ENCODE measurements at regions not wholly inside any gene's neighbourhood (a gene's known extent, or its start where the extent isn't known, plus 50 kb on each side); places are given as distances from the start of the nearest gene placed in this dataset.

DNA sequence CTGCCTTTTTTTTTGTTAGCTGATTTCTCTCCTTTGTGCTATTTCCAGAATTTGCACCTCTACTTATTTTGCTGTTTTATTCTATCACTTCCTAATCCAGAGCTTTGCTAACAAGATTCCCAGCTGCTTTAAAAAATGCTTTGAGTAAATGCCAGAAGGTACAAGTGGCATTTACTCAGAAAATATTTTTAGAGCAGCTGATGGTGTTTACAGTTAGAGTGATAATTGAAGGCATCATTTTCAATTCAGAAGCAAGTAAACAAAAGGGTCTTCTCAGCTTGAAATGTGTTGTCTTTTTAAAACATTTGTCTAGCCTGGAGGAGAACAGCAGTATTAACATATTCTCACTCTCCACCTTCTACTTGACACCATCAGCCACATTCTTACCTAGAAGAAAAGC lies 99.9 kb downstream of the OTOR start:
- Histone ChIP-seq H4K20me1 (ENCODE audit: insufficient read depth) (no peaks in the 10 kb centered on the region), H3K79me2 (ENCODE audit: insufficient read depth, low read depth) (no peaks in the 10 kb centered on the region), H3K4me1 (ENCODE audit: low read depth, poor library complexity, severe bottlenecking) (no peaks in the 10 kb centered on the region), H3K4me2 (no peak overlapping the region), H3K4me3 (IDR thresholded peaks at IDR 0.05; ENCODE audit: insufficient read depth, low read depth, low read length) (no peak overlapping the region), H3K27ac (no peak overlapping the region), H3K27me3 (ENCODE audit: insufficient read depth, low read depth) (no peaks in the 10 kb centered on the region), H3K9ac (no peak overlapping the region), H2AFZ (ENCODE audit: low read depth) (no peak overlapping the region), H3K36me3 (ENCODE audit: insufficient read depth) (no peaks in the 10 kb centered on the region)
- TF ChIP-seq, protein P1, sequence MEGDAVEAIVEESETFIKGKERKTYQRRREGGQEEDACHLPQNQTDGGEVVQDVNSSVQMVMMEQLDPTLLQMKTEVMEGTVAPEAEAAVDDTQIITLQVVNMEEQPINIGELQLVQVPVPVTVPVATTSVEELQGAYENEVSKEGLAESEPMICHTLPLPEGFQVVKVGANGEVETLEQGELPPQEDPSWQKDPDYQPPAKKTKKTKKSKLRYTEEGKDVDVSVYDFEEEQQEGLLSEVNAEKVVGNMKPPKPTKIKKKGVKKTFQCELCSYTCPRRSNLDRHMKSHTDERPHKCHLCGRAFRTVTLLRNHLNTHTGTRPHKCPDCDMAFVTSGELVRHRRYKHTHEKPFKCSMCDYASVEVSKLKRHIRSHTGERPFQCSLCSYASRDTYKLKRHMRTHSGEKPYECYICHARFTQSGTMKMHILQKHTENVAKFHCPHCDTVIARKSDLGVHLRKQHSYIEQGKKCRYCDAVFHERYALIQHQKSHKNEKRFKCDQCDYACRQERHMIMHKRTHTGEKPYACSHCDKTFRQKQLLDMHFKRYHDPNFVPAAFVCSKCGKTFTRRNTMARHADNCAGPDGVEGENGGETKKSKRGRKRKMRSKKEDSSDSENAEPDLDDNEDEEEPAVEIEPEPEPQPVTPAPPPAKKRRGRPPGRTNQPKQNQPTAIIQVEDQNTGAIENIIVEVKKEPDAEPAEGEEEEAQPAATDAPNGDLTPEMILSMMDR (conservative IDR thresholded peaks at IDR 0.05; ENCODE audit: low read depth, low read length): no peak

DNA sequence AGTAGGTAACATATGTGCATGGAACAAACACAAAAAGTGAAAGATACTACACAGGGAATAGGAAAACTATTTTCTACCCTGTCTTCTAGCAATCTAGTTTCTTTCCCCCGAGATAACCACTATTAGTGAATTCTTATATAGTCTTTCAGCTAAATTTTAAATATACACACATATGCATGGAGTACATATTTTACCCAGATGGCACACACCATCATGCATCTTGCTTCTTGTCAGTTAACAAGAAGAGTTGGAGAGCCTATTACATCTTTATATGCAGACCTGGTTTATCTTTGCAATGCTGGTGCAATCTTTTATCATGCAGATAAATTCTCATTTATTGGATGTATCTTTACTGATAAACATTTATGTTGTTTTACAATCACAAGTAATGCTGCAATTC lies 100.4 kb downstream of the OTOR start:
- Histone ChIP-seq H3K27ac (no peak overlapping the region), H4K20me1 (ENCODE audit: insufficient read depth) (no peaks in the 10 kb centered on the region), H3K4me2 (no peak overlapping the region), H3K79me2 (ENCODE audit: insufficient read depth, low read depth) (no peaks in the 10 kb centered on the region), H3K27me3 (ENCODE audit: insufficient read depth, low read depth) (no peaks in the 10 kb centered on the region), H3K36me3 (ENCODE audit: insufficient read depth) (no peaks in the 10 kb centered on the region), H3K9ac (no peak overlapping the region), H2AFZ (ENCODE audit: low read depth) (no peak overlapping the region), H3K4me1 (ENCODE audit: low read depth, poor library complexity, severe bottlenecking) (no peaks in the 10 kb centered on the region), H3K4me3 (IDR thresholded peaks at IDR 0.05; ENCODE audit: insufficient read depth, low read depth, low read length) (no peak overlapping the region)
- TF ChIP-seq, protein P1 (conservative IDR thresholded peaks at IDR 0.05; ENCODE audit: low read depth, low read length): no peak

DNA sequence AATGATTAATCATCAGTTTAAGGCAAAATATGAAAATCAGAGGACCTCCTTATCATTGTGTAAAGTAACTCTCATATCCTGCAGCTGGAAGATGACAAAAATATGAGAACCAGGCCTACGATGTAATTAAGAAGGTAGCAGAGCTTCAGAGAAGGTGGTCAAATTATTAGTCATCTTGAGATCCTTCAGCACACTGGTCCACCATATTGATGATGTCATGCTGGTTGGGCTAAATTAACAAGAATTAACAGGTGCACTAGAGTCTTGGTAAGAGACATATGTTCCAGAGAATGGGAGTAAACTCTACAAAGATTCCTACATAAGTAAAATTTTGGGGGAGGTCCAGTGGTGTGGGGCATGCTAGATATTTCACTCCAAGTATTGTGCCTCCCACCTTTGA lies 112.8 kb downstream of the OTOR start:
- TF ChIP-seq, protein P1 (conservative IDR thresholded peaks at IDR 0.05; ENCODE audit: low read depth, low read length): no peak
- Histone ChIP-seq H3K27ac (no peak overlapping the region), H3K4me2 (no peak overlapping the region), H3K36me3 (ENCODE audit: insufficient read depth) (no peaks in the 10 kb centered on the region), H4K20me1 (ENCODE audit: insufficient read depth) (no peaks in the 10 kb centered on the region), H3K9ac (no peak overlapping the region), H3K27me3 (ENCODE audit: insufficient read depth, low read depth) (no peaks in the 10 kb centered on the region), H2AFZ (ENCODE audit: low read depth) (no peak overlapping the region), H3K4me3 (IDR thresholded peaks at IDR 0.05; ENCODE audit: insufficient read depth, low read depth, low read length) (no peak overlapping the region), H3K4me1 (ENCODE audit: low read depth, poor library complexity, severe bottlenecking) (no peaks in the 10 kb centered on the region), H3K79me2 (ENCODE audit: insufficient read depth, low read depth) (no peaks in the 10 kb centered on the region)

GRCh38 chr20:16861708-16862107 lies 113.5 kb downstream of the OTOR start:
- no peaks in the 10 kb centered on the region for H3K27me3 ChIP-seq (ENCODE audit: insufficient read depth, low read depth)
- H3K4me3 ChIP-seq (IDR thresholded peaks at IDR 0.05; ENCODE audit: insufficient read depth, low read depth, low read length): no peak overlapping the region
- H2AFZ ChIP-seq (ENCODE audit: low read depth): no peak overlapping the region
- H3K79me2 ChIP-seq (ENCODE audit: insufficient read depth, low read depth): no peaks in the 10 kb centered on the region
- H3K4me2 ChIP-seq: no peak overlapping the region
- H3K36me3 ChIP-seq (ENCODE audit: insufficient read depth): no peaks in the 10 kb centered on the region
- TF ChIP-seq, protein P1 (conservative IDR thresholded peaks at IDR 0.05; ENCODE audit: low read depth, low read length): no peak
- no peaks in the 10 kb centered on the region for H3K4me1 ChIP-seq (ENCODE audit: low read depth, poor library complexity, severe bottlenecking)
- no peak overlapping the region for H3K27ac ChIP-seq
- no peak overlapping the region for H3K9ac ChIP-seq
- H4K20me1 ChIP-seq (ENCODE audit: insufficient read depth): no peaks in the 10 kb centered on the region

GRCh38 chr20:16863303-16863702 lies 115.1 kb downstream of the OTOR start:
- no peaks in the 10 kb centered on the region for H4K20me1 ChIP-seq (ENCODE audit: insufficient read depth)
- H3K4me2 ChIP-seq: no peak overlapping the region
- no peaks in the 10 kb centered on the region for H3K27me3 ChIP-seq (ENCODE audit: insufficient read depth, low read depth)
- TF ChIP-seq, protein P1 (conservative IDR thresholded peaks at IDR 0.05; ENCODE audit: low read depth, low read length): no peak
- H3K4me1 ChIP-seq (ENCODE audit: low read depth, poor library complexity, severe bottlenecking): no peaks in the 10 kb centered on the region
- no peak overlapping the region for H2AFZ ChIP-seq (ENCODE audit: low read depth)
- no peaks in the 10 kb centered on the region for H3K36me3 ChIP-seq (ENCODE audit: insufficient read depth)
- no peaks in the 10 kb centered on the region for H3K79me2 ChIP-seq (ENCODE audit: insufficient read depth, low read depth)
- H3K9ac ChIP-seq: no peak overlapping the region
- no peak overlapping the region for H3K4me3 ChIP-seq (IDR thresholded peaks at IDR 0.05; ENCODE audit: insufficient read depth, low read depth, low read length)
- H3K27ac ChIP-seq: no peak overlapping the region
